SK-N-MC (cell line): ENCODE measurements at regions not wholly inside any gene's neighbourhood (a gene's known extent, or its start where the extent isn't known, plus 50 kb on each side); places are given as distances from the start of the nearest gene placed in this dataset.

Experiments
- DNase-seq: peaks from one replicate; pipeline ENCODE4 v3.0.0-alpha.2; 2011; ENCODE audit warnings: low read depth, low spot score
- H3K27ac ChIP-seq: fragments of 200-600 bp; sonication (generic); 2 replicates; pipeline ENCODE4 v1.5.1; 2016; ENCODE audit warnings: mixed run types
- H3K36me3 ChIP-seq: fragments of 200-600 bp; sonication (generic); 2 replicates; pipeline ENCODE4 v1.6.1; 2017; ENCODE audit warnings: antibody characterized with exemption, low read length, mixed read lengths; ENCODE audit not compliant: insufficient read depth
- H3K4me3 ChIP-seq: fragments of 200-600 bp; sonication (generic); 2 replicates; pipeline ENCODE4 v1.5.1; 2016
- H3K9ac ChIP-seq: fragments of 200-600 bp; sonication (generic); 2 replicates; pipeline ENCODE4 v1.8.0; 2017; ENCODE audit warnings: mixed run types, mixed read lengths; ENCODE audit not compliant: insufficient read length
- H3K9me3 ChIP-seq: fragments of 200-600 bp; sonication (generic); 2 replicates; pipeline ENCODE4 v1.6.1; 2017; ENCODE audit warnings: low read depth, mild to moderate bottlenecking, antibody characterized with exemption, low read length, moderate library complexity, mixed read lengths
- EZH2 ChIP-seq: fragments of 200-600 bp; sonication (generic); IDR thresholded peaks from one replicate; pipeline ENCODE4 v1.6.1; 2017; ENCODE audit warnings: antibody characterized with exemption
- FOXP2 ChIP-seq: optimal IDR thresholded peaks from 2 replicates; pipeline ENCODE3; 2011; ENCODE audit warnings: mild to moderate bottlenecking, moderate library complexity; ENCODE audit not compliant: insufficient read depth; ENCODE audit errors: extremely low read length, control extremely low read depth
- POLR2AphosphoS5 ChIP-seq: IDR thresholded peaks from 2 replicates; pipeline ENCODE4 v1.6.1; 2012; ENCODE audit warnings: mild to moderate bottlenecking, low read depth, low read length, borderline replicate concordance

- no peaks in the 10 kb centered on the region for H3K9me3 ChIP-seq
- H3K27ac ChIP-seq = no peak overlapping the region
- DNase-seq = no peak
- no peak overlapping the region for H3K4me3 ChIP-seq
- no peaks in the 10 kb centered on the region for H3K36me3 ChIP-seq
- TF ChIP-seq EZH2 = no peak
- TF ChIP-seq FOXP2 = no peak
- no peak for TF ChIP-seq POLR2AphosphoS5
- no peak overlapping the region for H3K9ac ChIP-seq
Observed at GRCh38 chr12:13275241-13276085, 78.9 kb downstream of the EMP1 start.

- TF ChIP-seq FOXP2 = no peak
- TF ChIP-seq POLR2AphosphoS5 = no peak
- TF ChIP-seq EZH2 = no peak
- no peaks in the 10 kb centered on the region for H3K36me3 ChIP-seq
- H3K27ac ChIP-seq = no peak overlapping the region
- H3K4me3 ChIP-seq = no peak overlapping the region
- H3K9ac ChIP-seq = no peak overlapping the region
- no peak for DNase-seq
- no peaks in the 10 kb centered on the region for H3K9me3 ChIP-seq
Observed at GRCh38 chr12:13273850-13274249, 77.3 kb downstream of the EMP1 start.

DNA sequence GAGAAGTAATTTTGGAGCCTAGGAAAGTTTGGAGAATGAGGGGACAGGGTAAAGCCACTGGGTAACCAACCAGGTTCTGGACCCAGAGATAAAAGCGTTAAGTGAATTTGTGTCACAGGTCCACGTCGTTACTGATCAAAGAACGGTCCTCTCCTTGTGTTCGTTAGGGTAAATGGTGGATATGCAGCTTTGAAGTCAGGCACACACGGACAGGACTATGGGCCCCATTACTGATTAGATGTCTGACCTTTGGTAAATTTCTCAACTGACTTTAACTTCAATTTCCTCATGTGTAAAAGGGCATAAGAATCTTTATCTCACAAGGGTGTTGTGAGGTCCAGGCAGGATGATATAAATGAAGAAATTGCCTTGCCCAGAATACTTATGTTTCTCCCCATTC, 76.6 kb downstream of the EMP1 start:
- no peak for TF ChIP-seq POLR2AphosphoS5
- TF ChIP-seq FOXP2 = no peak
- TF ChIP-seq EZH2 = no peak

DNA sequence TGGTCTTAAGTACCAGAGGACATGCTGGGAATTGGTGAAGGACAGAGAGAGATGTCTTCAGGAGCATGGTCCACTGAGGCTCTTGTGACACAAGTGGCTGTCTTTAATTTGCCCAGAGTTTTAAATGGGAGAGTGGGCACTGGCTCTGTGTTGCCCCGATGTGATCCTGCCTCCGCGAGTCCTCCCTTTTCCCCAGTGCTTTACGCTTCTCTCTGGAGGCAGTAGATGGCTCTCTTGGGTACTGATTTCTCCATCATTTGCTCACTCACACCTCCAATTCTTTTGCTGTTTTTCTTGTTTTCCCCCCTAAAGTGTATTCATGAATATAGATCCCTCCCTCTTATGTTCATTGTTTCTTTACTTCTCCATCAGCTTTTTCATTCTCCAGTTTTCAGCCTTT, 74.3 kb downstream of the EMP1 start:
- no peaks in the 10 kb centered on the region for H3K36me3 ChIP-seq
- H3K27ac ChIP-seq = no peak overlapping the region
- DNase-seq = no peak
- H3K9ac ChIP-seq = no peak overlapping the region
- no peaks in the 10 kb centered on the region for H3K9me3 ChIP-seq
- no peak overlapping the region for H3K4me3 ChIP-seq
- TF ChIP-seq FOXP2 = no peak
- no peak for TF ChIP-seq POLR2AphosphoS5
- no peak for TF ChIP-seq EZH2

More for the DNA sequence above, 76.6 kb downstream of the EMP1 start:
- Histone ChIP-seq H3K36me3 (no peaks in the 10 kb centered on the region), H3K4me3 (no peak overlapping the region), H3K27ac (no peak overlapping the region), H3K9me3 (no peaks in the 10 kb centered on the region), H3K9ac (no peak overlapping the region)
- DNase-seq = no peak
